C4-2B (cell line): ENCODE measurements at regions not wholly inside any gene's neighbourhood (a gene's known extent, or its start where the extent isn't known, plus 50 kb on each side); places are given as distances from the start of the nearest gene placed in this dataset.

Experiments
- ZFX ChIP-seq: fragments of 450-650 bp; IDR thresholded peaks from 2 replicates; pipeline ENCODE4 v1.6.1; 2017
- TF ChIP-seq, protein P1 (sequence below): fragments of 450-650 bp; conservative IDR thresholded peaks from 2 replicates; pipeline ENCODE4 v1.5.1; 2017; ENCODE audit warnings: mild to moderate bottlenecking

DNA sequence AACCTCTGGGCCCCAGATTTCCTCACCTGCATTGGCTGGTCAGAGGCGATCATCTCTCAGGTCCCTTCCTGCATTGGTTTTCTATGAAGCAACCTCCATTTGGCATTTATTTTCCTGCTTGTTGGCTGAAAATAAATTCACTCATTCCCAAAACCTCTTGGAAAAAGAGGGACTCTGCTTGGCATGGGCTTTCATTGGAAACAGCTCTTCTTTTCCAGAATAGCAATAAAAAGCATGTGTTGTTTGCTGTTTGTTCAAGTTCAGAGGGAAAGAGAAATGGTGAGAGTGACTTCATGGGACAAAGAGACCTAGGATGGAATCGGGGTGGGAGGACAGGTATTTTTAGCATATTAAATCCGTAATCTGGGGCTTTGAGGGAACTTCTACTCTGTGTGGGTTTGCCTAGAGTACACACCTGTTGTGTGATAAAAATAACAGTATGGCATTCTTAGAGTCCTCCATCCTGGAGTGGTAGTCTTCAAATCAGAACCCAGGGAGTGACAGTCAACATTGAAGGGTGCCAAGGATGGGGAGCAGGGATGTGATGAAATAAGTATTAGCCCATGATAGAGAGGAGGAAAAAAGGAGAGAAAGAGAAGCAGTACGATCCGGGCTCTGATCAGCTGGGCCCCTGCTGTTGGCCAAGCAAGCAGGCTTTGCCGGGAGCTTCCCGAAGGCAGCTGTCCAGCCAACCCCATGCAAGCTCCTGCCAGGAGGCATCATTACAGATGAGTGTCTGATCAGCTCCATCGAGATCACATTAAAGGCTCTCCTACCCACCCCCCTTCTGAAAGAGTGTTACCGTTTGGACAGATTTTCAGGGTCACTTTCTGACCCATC lies 131.9 kb upstream of the NFIA start:
- TF ChIP-seq, protein P1, sequence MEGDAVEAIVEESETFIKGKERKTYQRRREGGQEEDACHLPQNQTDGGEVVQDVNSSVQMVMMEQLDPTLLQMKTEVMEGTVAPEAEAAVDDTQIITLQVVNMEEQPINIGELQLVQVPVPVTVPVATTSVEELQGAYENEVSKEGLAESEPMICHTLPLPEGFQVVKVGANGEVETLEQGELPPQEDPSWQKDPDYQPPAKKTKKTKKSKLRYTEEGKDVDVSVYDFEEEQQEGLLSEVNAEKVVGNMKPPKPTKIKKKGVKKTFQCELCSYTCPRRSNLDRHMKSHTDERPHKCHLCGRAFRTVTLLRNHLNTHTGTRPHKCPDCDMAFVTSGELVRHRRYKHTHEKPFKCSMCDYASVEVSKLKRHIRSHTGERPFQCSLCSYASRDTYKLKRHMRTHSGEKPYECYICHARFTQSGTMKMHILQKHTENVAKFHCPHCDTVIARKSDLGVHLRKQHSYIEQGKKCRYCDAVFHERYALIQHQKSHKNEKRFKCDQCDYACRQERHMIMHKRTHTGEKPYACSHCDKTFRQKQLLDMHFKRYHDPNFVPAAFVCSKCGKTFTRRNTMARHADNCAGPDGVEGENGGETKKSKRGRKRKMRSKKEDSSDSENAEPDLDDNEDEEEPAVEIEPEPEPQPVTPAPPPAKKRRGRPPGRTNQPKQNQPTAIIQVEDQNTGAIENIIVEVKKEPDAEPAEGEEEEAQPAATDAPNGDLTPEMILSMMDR = no peak
- no peak for TF ChIP-seq ZFX
